Vagina (tissue), 2 donors: ENCODE measurements at regions not wholly inside any gene's neighbourhood (a gene's known extent, or its start where the extent isn't known, plus 50 kb on each side); places are given as distances from the start of the nearest gene placed in this dataset.

ENCODE experiments used
- CTCF ChIP-seq, 3 experiments: fragments of 450-650 bp in 2 of 3; fragments of 200-600 bp in 1 of 3; sonication (generic) in 1 of 3; IDR thresholded peaks; one replicate each; pipeline ENCODE4 v1.5.1; 2017 to 2019; ENCODE audit warnings: antibody characterized with exemption in 3 of 3, mild to moderate bottlenecking in 2 of 3, moderate library complexity in 2 of 3
- POLR2A ChIP-seq, 2 donors: fragments of 450-650 bp; IDR thresholded peaks; one replicate each; pipeline ENCODE4 v1.6.1; 2017; ENCODE audit warnings: antibody characterized with exemption in 2 of 2, mild to moderate bottlenecking in 2 of 2, moderate library complexity in 2 of 2
- POLR2AphosphoS5 ChIP-seq, 2 donors: sonication (generic); formaldehyde crosslinking; IDR thresholded peaks; one replicate each; pipeline ENCODE4 v1.9.0; 2017; ENCODE audit warnings: antibody characterized with exemption in 2 of 2, mild to moderate bottlenecking in 2 of 2, low read depth in 1 of 2; ENCODE audit not compliant: insufficient read depth in 1 of 2

DNA sequence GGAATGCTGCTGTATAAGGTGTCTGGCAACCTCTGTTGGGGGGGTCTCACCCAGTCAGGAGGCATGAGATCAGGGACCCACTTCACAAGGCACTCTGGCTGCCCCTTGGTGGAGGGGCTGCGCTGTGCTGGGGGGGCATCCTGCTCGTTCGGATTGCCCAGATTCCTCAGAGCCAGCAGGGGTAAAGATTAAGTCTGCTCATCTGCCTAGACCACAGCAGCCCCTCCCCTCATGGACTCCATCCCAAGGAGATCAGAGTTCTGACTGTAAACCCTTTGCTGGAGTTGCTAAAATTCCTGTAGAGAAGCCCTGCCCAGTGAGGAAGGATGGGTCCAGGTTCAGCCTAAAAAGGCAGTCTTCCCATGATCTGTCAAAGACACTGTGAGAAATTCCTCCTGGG is 262.0 kb upstream of the C9orf72 start:
- TF ChIP-seq CTCF (IDR thresholded peaks at IDR 0.05), result no peak
- no peak for TF ChIP-seq POLR2A (IDR thresholded peaks at IDR 0.05)
- TF ChIP-seq POLR2AphosphoS5 (IDR thresholded peaks at IDR 0.05; ENCODE audit: insufficient read depth in 1 of 2, low read depth in 1 of 2), result no peak
